HG03342 (cell line): ENCODE measurements at regions not wholly inside any gene's neighbourhood (a gene's known extent, or its start where the extent isn't known, plus 50 kb on each side); places are given as distances from the start of the nearest gene placed in this dataset.

Experiments
- ATAC-seq: cut with Tn5 transposase; IDR thresholded peaks from one replicate; pipeline ENCODE4 v1.9.1; 2021; ENCODE audit warnings: mild to moderate bottlenecking, moderate library complexity; ENCODE audit not compliant: unreplicated experiment

GRCh38 chr4:77360451-77360850, 203.4 kb downstream of the CCNG2 start:
- no peak for ATAC-seq

DNA sequence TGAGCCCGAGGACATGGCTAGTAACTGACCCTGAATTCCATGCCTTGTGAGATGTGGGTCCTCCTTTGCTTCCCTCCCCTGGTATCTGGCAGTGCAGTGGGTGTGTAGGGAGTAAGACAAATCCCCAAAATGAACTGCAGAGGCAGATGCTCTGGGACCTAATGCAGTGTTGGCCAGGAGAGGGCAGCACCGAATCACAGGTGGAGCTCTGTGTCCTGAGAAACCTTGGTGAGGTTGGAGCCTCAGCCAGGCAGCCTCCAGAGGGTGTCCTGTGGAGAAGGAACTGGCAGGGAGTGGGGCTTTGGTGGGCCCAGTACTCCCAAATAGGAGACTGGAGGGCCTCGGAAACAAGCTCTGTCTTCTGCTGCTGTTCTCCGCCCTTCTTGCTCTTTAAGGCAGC, 209.9 kb downstream of the CCNG2 start:
- ATAC-seq, result peak; percentile 86

DNA sequence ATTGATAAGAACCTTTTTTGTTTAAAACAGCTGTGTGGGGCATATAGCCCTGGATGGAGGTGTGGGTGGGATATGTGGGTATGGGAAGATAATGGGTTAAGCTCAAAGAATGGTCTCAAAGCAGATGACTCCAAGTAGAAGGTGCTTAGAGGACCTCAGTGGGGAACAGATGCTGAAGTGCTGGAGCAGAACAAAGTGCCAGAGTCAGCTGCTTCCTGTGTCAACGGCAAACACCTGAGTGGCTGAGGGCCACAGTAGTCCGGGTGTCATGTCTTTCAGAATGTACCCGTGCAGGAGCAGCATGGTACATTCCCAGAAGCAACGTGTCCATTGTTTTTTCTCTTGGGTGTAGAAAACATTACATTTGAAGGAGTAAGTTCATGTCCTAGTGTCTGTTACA, 210.6 kb downstream of the CCNG2 start:
- no peak for ATAC-seq

DNA sequence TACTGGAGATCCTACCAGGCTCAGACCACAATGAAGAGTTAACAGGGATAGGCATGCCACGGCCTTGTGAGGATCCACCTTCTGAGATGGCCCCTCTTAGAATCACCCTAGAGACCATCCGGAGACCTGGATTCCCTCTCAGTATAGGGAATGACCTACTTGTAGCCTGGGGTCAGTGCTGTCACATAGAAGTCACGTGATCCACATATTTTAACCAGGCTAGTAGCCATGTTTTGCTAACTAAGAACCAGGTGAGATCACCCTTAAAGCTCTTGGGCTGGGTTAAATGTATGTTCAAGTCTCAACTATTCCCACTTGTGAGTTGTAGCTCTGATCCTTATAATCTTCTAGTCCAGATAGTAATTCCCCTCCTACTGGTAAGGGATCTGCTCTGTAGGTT, 215.4 kb downstream of the CCNG2 start:
- no peak for ATAC-seq

DNA sequence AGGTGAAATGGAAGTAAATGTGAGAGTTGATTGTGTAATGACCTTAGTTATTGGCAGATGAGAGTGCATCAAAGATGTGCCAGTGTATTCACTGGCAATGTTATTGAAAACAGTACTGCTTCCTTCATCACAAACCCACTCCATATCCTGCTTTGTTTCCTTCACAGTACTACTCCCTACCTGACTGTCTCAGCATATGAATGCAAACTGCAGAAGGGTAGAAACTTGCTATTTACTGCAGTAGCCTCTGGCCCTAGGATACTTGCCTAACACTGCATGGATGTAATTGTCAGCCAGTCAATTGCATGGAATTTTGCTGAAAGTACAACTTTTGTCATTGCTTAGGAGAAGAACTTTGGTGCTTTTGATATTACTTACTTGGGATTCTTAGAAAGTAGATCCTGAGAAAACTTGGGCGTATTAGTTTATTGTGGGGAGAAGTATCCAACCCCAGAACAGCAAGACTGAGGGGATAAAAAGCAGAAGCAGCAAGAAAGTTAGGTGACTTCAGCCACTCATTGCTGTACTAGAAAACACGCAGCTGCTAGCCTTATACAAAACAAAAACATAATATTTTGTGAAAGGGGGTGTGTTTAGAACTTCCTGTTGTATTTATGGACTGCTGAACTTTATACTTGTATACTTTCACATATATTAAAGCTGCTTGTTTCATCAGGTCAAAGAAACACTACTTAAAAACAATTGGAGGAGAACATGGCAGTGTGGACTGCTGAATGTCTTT, 219.0 kb downstream of the CCNG2 start:
- no peak for ATAC-seq

DNA sequence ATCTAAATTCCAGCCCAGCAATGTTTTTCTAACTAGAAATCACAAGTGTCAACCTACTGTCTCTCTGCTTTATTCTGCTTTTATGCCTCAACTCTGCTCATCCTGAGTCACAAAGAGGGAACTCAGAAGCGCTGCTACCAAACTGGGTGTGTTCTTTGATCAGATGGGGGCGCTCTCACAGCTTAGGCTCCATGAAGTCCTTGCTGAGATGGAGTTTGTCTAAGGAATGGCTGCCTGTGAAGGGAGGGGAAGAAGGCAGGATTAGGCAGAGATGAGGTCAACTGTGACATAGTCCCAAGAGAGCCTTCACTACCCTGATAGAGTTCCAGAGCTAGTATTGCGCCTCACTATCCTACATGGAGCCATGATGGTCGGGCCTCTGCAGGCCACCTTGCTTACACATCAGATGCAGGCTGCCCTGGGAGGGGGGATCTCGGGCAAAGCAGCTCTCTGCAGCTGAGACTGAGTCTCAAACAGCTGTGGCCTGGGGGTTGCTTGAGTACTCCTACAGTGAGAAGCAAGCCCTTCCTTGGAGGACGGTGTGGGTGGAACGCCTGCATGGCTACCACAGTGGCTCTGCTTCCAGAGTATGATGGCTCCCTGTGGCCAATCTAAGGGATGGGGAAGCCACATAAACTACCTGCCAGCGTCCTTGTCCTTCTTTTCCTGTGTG, 219.9 kb downstream of the CCNG2 start:
- no peak for ATAC-seq

- ATAC-seq, result no peak
Measured at GRCh38 chr4:77384094-77384493, 221.5 kb upstream of the CXCL13 start.

DNA sequence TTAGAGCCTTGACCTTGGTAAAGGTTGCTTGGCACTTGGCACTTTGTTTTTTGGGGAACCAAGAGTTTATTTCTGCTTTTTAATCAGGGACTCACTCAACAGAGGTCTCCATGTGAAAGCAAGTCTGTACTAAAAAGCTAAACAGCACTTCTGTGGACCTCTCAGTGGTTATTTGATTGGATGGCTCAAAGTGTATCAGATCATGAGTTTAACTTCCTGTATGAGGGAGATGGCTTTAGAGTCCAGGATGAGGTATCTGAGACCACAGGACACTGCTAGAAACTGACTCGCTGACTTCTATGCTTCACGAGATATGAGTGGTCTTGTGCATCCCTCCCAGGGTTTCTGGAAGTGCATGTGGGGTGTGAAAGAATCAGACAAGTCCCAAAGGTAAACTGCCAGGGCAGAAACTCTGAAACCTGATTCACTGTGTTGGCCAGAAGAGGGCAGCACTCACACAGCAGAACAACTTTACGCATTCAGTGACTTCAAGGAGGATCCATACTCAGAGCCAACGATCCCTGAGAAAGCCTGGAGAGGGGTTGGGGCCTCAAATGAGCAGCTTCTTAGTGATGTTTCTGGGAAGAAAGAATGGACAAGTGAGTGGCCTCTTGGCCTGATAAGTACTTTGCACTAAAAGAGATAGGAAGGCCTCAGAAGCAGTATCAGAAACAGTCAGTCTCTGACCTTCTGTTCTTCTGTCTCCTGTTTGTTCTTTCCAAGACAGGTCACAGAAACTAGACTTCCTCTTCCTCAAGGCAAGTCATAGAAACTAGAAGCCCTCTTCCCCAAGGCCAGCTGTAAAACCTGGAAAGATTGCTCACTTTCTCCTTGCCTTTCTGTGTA, 220.3 kb upstream of the CXCL13 start:
- peak; percentile 74 for ATAC-seq

DNA sequence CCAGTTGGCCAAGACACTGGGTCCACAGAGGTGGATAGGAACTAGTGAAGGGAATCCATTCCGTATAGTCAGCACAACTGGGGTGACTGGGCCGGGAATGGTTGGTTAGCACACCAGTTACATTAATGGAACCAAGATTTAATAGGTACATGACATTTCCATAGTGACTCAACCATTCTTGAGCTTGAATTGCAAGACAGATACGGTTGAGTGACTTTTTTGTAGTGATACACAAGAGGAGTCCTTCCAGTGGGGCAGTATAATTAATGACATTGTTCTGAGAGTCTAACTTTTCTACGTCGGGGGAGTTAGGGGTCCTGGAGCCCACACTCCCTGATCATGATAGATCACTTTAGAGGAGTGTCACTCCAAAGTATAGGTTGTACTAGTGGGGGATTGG, 211.6 kb upstream of the CXCL13 start:
- no peak for ATAC-seq

- no peak for ATAC-seq
Measured at GRCh38 chr4:77395481-77395880, 210.1 kb upstream of the CXCL13 start.

- ATAC-seq, result no peak
Measured at GRCh38 chr4:77398256-77398655, 207.4 kb upstream of the CXCL13 start.

GRCh38 chr4:77399831-77400230, 205.8 kb upstream of the CXCL13 start:
- ATAC-seq, result no peak

DNA sequence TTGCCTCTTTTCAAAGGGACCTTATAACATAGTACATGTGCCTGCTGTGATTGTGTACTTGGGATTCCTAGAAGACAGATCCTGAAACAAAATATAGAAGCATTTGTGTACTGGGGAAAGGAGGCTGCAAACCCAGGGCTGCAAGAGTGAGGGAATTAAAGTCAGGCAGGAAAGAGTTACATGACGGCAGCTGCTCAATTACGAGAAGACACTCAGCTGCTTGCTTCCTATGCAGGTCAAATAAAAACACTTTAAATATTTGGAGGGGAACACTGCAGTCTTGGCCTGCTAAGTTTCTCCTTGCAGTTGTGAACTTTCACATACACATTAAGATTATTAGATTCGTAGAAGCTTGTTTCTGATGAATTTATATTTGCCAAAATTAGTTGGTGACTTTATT, 191.9 kb upstream of the CXCL13 start:
- ATAC-seq, result no peak

- no peak for ATAC-seq
Measured at GRCh38 chr4:77415689-77416088, 189.9 kb upstream of the CXCL13 start.

DNA sequence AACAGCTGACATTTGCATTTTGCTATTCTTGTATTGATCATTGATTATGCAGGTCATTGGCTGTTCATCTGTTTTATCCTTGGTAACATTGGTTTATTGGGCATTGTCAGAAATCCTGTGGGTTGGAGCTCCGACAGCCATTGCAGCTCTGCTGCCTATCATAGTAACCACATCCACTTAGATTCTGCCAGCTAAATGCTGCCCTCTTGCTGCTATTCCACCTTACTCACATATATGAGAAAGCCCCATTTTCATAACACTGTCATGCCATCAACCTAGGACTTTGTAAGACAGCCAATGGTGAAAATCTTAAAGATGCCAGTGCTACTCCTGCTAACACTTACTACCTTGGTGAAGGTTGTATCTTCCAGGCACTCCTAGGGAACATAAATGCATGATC, 187.3 kb upstream of the CXCL13 start:
- ATAC-seq, result no peak

DNA sequence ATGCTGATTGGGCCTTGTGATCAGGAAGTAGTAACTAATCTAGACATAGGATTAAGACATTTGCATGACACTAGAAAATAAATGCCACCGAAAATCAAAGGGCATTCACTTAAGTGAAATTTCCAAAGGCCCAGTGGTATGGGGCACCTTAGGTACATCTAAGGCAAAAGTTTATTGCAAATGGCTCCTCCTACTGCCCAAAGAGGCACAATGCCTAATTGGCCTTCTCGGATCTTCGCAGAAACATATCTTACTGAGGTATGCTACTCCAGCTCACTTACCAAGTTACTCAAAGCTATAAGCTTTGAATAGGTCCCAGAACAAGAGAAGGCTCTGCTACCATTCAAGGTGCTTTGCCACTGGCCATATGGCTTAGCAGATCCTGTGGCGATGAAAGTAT, 174.8 kb upstream of the CXCL13 start:
- no peak for ATAC-seq

DNA sequence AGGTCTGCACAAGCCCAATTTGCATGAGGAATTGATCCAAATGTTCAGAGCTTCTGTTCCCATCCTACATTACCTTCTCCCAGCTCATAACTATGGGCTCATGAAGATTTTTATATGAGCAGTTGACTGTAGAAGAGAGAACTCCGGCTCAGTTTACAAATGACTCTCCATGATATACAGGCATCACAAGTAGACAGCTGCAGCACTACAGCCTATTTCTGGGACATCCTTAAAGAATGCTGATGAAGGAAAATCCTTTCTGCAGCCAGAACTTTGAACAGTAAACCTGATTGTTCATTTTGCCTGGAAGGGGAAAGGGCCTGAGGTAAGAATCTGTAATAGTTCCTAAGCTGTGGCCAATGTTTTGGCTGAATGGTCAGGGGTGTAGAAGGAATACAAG, 174.1 kb upstream of the CXCL13 start:
- ATAC-seq, result no peak

DNA sequence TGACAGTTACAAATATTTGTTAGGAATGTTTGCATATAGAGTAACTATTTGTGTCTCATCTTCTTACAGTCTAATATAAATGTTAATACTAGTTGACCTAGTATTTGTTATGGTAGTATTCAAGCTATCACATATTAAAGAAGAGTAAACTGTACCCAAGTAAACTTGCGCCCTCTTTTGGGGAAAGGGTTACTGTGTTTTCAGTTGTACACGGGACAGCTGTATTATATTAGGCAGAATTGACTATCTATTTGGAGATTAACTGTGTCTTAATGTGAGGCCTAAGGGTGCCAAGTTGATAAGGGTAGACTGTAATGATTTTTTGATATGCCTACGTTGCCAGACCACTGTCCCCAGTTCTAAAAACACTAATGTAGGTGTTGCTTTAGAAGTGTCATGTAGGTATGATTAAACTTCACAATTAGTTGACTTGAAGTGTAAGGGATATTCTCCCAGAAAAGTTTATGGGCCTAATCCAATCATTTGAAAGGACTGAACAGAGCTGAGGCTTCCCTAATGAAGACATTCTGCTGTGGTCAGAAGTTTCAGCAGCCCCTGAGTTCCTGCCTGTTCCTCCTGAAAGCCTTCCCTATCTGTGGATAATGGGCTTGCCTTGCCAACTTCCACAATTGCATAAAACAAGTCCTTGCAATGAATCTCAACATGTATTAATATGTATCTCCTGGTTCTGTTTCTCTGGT, 172.8 kb upstream of the CXCL13 start:
- no peak for ATAC-seq

DNA sequence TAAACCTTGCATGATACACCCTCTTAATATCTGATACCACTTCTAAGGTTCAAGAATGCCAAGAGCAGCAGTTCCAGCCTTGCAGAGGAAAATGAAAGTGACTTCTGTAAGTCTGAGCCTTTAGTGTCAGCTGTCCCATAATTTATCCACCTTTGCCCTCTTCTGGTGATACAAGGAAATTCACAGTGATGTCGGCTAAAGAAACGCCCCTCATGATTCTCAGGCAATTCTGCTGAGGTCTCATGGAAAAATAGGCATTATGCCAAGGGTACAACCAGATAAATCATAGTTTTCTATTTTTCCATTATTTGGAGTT, 172.2 kb upstream of the CXCL13 start:
- peak; percentile 92 for ATAC-seq

GRCh38 chr4:77434299-77435092, 171.1 kb upstream of the CXCL13 start:
- no peak for ATAC-seq

DNA sequence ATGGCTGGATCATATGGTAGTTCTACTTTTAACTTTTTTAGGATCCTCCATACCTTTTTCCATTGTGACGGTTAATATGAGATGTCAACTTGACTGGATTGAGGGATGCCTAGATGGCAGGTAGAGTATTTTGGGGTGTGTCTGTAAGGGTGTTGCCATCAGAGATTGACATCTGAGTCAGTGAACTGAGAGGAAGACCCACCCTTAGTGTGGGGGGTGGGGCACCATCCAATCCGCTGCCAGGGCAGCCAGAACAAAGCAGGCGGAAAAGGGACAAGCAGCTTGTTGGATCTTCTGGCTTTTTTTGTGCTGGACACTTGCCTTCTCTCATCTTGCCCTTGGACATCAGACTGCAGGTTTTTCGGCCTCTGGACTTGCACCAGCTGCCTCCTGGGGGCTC, 168.5 kb upstream of the CXCL13 start:
- no peak for ATAC-seq
